GM12864 (cell line): ENCODE measurements at regions not wholly inside any gene's neighbourhood (a gene's known extent, or its start where the extent isn't known, plus 50 kb on each side); places are given as distances from the start of the nearest gene placed in this dataset.
"Not testable (repeated sequence)": the region's sequence is repeated elsewhere in the genome, so short reads cannot be mapped to it uniquely, and the experiment has no call there.

Experiments
- DNase-seq: peaks from one replicate; pipeline ENCODE4 v3.0.0-alpha.2; 2011; ENCODE audit warnings: low read depth
- H3K4me3 ChIP-seq: 2 replicates; pipeline ENCODE4 v1.5.1; 2011; ENCODE audit warnings: mild to moderate bottlenecking, low read depth, low read length, control low read depth
- CTCF ChIP-seq: IDR thresholded peaks from 2 replicates; pipeline ENCODE4 v1.5.1; 2011; ENCODE audit warnings: low read depth, mild to moderate bottlenecking, moderate library complexity, low read length, control low read depth, inconsistent platforms; ENCODE audit errors: missing control alignments

- TF ChIP-seq CTCF, result no peak
- no peak overlapping the region for H3K4me3 ChIP-seq
- no peak for DNase-seq
These were observed 290.2 kb upstream of the NCAM1 start for GRCh38 chr11:112670806-112671570.

- DNase-seq, H3K4me3 ChIP-seq: not testable (repeated sequence)
These were observed 287.8 kb upstream of the NCAM1 start for GRCh38 chr11:112673401-112673800.

- TF ChIP-seq CTCF, result no peak
- DNase-seq, result no peak
- no peak overlapping the region for H3K4me3 ChIP-seq
These were observed 276.1 kb upstream of the NCAM1 start for GRCh38 chr11:112685111-112685510.

- TF ChIP-seq CTCF, result no peak
- no peak for DNase-seq
- no peak overlapping the region for H3K4me3 ChIP-seq
These were observed 271.4 kb upstream of the NCAM1 start for GRCh38 chr11:112689851-112690250.

GRCh38 chr11:112693781-112694180, 267.4 kb upstream of the NCAM1 start:
- TF ChIP-seq CTCF, result no peak
- no peak for DNase-seq
- no peak overlapping the region for H3K4me3 ChIP-seq

GRCh38 chr11:112694245-112694644, 267.0 kb upstream of the NCAM1 start:
- no peak overlapping the region for H3K4me3 ChIP-seq
- DNase-seq, result no peak
- TF ChIP-seq CTCF, result no peak

GRCh38 chr11:112694813-112695212, 266.4 kb upstream of the NCAM1 start:
- no peak for DNase-seq
- TF ChIP-seq CTCF, result no peak
- H3K4me3 ChIP-seq, result no peak overlapping the region
